T-helper 2 cell treated with Interferon-gamma antibody and Interleukin-4, amounts not matched to agents 5 μg/mL and 100 μg/mL, for 36 hours (primary cell): ENCODE measurements at regions not wholly inside any gene's neighbourhood (a gene's known extent, or its start where the extent isn't known, plus 50 kb on each side); places are given as distances from the start of the nearest gene placed in this dataset.

Experiments used
- DNase-seq: peaks from one replicate; pipeline ENCODE4 v3.0.0; 2021; ENCODE audit warnings: low spot score
- H3K27ac Mint-ChIP-seq: one replicate; pipeline ENCODE4 v1.8.0; 2021; ENCODE audit warnings: mild to moderate bottlenecking, mixed read lengths
- H3K27me3 Mint-ChIP-seq: one replicate; pipeline ENCODE4 v1.8.0; 2021; ENCODE audit warnings: low read depth, mixed read lengths
- H3K36me3 Mint-ChIP-seq: one replicate; pipeline ENCODE4 v1.8.0; 2021; ENCODE audit warnings: low read depth, mixed read lengths
- H3K4me1 Mint-ChIP-seq: one replicate; pipeline ENCODE4 v1.8.0; 2021; ENCODE audit warnings: low read depth, mixed read lengths
- H3K4me3 Mint-ChIP-seq: one replicate; pipeline ENCODE4 v1.8.0; 2022; ENCODE audit warnings: mild to moderate bottlenecking, moderate library complexity, mixed read lengths
- H3K9me3 Mint-ChIP-seq: one replicate; pipeline ENCODE4 v1.8.0; 2021; ENCODE audit warnings: mixed read lengths

DNA sequence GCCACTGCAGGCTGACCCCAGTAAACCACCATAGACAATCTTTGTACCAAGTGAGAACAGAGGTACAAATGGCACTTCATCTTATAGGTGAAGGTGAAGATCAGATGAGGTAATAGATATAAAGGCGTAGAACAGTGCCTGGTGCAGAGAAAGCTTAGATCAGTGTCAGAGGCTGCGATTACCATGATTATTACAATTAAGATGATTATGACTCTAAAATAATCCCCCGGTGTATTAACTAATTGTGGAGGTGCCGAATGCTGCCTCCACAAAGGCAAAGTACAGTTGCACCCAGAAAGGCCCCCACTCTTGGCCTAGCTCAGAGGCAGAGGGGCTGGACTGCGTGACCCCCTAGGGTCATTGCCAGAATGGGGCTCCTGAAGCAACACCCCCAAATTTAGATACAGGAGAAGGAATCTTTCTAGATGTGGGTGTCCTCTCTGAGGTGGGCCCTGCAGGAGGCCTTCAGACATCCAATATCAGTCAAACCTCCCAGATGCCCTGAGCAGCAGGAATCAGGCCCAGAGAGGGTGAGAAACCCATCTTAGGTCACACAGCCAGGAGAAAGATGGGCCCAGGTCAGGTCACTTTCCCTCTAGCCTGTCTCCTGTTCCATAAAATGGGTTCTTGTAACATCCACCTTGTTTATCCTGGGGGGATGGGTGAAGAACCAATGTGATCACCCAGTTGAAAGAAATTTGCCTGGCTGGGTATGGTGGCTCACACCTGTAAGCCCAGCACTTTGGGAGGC, 139.8 kb downstream of the PHETA1 start:
- no peak for DNase-seq
- H3K4me1 Mint-ChIP-seq = peaks cover 1% of the 10 kb centered on the region
- no peak overlapping the region for H3K4me3 Mint-ChIP-seq
- H3K27me3 Mint-ChIP-seq = no peaks in the 10 kb centered on the region
- H3K9me3 Mint-ChIP-seq = no peaks in the 10 kb centered on the region
- no peaks in the 10 kb centered on the region for H3K36me3 Mint-ChIP-seq
- H3K27ac Mint-ChIP-seq = no peak overlapping the region

DNA sequence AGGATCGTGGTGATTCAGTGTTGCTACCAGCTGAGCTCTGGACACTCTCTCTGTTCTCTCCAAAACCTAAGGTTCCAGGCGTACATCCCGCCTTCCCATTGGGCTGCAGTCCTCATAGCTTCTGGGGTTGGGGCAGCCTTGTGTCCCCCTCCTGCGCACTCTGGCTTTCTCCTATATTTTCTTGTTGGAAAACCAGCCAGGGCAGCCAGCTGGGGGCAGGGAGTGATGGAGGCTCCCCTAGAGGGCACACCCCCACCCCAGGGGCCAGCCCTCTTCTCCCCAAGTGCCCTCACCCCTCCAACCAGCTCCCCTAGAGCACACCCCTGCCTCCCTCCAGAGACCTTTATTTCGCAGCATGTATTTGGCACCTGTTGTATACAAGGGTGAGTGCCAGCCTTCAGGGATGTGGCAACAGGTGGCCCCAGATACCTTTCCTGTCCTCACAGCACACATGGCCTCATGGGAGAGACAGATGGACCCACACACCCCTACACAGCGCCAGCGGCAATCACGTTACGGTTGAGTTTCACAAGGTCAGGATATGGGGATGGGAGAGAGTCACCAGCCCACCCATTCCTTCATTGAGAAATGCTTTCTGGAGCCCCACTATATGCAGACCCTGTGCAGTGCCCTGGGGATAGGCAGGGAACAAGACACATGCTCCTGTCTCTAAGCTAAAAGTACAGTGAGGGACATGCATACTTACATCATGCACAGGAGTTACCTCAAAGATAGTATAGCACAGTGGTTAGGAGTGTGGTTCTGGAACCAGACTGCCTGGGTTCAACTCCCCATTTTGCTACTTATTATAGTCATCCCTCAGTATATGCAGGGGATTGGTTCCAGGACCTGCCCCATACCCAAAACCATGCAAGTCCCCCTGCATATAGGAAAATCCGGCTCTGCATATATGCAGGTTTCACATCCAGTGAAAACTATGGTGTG, 141.1 kb downstream of the PHETA1 start:
- no peak overlapping the region for H3K27ac Mint-ChIP-seq
- H3K4me3 Mint-ChIP-seq = no peak overlapping the region
- H3K27me3 Mint-ChIP-seq = no peaks in the 10 kb centered on the region
- H3K4me1 Mint-ChIP-seq = peaks cover 1% of the 10 kb centered on the region
- no peaks in the 10 kb centered on the region for H3K36me3 Mint-ChIP-seq
- no peak for DNase-seq
- no peaks in the 10 kb centered on the region for H3K9me3 Mint-ChIP-seq

DNA sequence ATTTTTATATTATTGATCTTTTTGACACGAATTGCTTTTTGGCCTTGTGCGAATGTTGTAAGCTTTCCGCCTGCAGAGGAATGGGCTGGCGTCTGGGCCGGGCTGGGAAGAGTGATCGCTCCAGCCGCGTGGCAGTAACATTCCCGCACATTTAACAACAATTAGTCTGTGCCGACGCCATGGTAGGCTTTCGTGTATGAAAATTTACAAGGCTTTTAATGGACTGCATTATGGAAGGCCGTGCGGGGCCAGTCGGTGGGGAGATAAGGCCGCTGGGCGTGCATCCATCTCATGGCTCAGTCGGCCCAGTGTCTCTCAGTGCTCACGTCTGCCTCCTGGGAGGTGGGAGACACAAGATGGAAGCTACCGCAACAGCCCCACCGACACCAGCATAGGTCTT, 142.2 kb downstream of the PHETA1 start:
- no peak for DNase-seq
- H3K27me3 Mint-ChIP-seq = no peaks in the 10 kb centered on the region
- H3K4me1 Mint-ChIP-seq = peaks cover 1% of the 10 kb centered on the region
- H3K4me3 Mint-ChIP-seq = no peak overlapping the region
- H3K27ac Mint-ChIP-seq = no peak overlapping the region
- no peaks in the 10 kb centered on the region for H3K36me3 Mint-ChIP-seq
- no peaks in the 10 kb centered on the region for H3K9me3 Mint-ChIP-seq

DNA sequence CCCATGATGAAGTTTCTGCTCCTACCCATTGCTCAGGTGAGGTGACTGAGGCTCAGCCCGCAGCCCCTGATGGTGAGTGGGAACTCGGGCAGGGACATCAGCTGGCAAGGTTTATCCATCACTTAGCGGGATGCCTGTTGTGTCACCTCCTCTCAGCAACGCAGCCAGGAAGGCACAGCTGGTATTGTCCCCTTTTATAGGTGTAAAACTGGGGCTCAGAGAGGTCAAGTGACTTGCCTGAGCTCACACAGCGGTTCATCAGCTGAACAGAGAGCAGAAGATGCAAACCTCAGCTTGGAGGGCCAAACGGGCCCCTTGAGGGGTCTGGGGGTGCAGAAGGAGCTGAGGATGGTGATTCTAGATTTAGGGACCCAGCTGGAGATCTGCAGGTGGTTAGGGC, 143.6 kb downstream of the PHETA1 start:
- no peak for DNase-seq
- Mint-ChIP-seq H3K27me3 (no peaks in the 10 kb centered on the region), H3K36me3 (no peaks in the 10 kb centered on the region), H3K4me1 (peaks cover 1% of the 10 kb centered on the region), H3K9me3 (no peaks in the 10 kb centered on the region), H3K27ac (no peak overlapping the region), H3K4me3 (no peak overlapping the region)

DNA sequence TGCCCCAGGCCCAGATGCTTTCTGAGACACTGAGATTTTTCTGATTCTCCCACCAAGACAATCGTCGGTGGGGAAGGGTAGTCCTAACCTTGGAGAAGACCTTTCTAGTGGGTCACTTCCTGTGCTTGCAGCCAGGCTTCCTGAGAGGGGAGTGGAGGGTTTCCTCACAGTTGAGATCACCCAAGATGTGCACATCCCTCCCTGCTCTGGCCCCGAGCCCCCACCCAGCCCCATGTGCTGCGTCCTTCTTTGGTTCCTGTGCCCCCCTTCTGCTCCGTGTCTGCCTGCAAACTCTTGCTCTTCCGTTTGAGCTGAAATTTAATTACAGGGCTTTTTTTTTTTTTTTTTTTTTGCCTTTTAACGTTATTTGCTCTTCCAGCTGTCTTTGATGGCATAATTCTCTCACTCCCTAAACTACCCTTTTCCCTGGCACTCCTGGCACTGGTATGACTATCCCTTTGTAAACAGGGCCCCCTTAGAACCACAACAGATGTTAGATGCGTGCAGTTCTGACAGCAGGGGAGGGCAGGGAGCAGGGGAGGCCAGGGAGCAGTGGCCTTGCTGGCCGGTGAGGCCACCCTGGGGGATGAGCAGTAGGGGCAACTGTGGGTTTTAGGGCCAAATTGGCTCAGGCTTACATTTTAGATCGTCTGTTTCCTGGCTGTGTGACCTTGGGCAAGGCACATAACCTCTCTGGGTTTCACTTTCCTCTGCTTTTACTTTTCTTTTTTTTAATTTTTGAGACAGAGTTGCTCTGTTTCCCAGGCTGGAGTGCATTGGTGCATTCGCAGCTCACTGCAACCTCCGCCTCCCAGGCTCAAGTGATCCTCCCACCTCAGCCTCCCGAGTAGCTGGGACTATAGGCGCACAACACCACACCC, 144.5 kb downstream of the PHETA1 start:
- no peaks in the 10 kb centered on the region for H3K27me3 Mint-ChIP-seq
- no peak overlapping the region for H3K27ac Mint-ChIP-seq
- no peaks in the 10 kb centered on the region for H3K9me3 Mint-ChIP-seq
- H3K4me3 Mint-ChIP-seq = no peak overlapping the region
- peaks cover 1% of the 10 kb centered on the region for H3K4me1 Mint-ChIP-seq
- H3K36me3 Mint-ChIP-seq = no peaks in the 10 kb centered on the region
- no peak for DNase-seq

DNA sequence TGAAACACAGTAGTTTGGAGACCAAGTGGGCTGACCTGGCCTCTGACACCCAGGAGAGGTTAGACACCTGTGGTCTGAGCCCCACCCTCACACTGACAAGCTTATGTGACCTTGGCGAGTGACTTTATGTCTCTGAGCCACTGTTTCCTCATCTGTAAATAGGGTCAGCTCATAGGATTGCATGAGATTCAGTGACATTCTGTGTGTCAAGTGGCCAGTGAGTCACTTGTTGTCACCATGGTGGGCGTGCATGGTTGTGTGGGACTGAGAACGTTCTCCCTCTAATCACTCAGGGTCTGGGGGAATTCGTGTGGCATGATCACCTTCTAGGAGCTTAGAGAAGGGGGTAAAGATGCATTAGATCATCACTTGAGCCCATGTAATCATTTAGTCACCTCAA, 146.4 kb downstream of the PHETA1 start:
- no peak overlapping the region for H3K4me3 Mint-ChIP-seq
- H3K4me1 Mint-ChIP-seq = peaks cover 1% of the 10 kb centered on the region
- no peaks in the 10 kb centered on the region for H3K36me3 Mint-ChIP-seq
- no peak overlapping the region for H3K27ac Mint-ChIP-seq
- DNase-seq = no peak
- H3K9me3 Mint-ChIP-seq = no peaks in the 10 kb centered on the region
- H3K27me3 Mint-ChIP-seq = no peaks in the 10 kb centered on the region

DNA sequence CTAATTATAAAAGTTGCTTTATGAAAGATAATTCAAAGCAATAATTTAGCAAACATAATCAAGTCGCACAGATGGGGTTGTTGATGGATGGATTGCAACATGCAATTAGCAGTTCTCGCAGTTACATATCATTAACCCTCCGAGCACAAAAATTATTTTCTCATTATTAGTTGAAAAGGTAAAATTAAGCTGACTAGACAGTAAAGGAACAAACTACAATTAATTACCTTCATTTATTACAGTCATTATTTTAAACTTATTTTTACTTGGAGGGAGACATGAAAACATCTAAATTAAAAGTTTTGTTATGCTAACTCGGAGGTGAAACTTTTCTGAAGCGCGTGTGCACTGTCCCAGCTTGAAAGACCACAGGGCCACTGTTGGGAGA, 146.9 kb downstream of the PHETA1 start:
- no peak for DNase-seq
- no peaks in the 10 kb centered on the region for H3K27me3 Mint-ChIP-seq
- H3K9me3 Mint-ChIP-seq = no peaks in the 10 kb centered on the region
- H3K27ac Mint-ChIP-seq = no peak overlapping the region
- H3K4me3 Mint-ChIP-seq = no peak overlapping the region
- H3K4me1 Mint-ChIP-seq = peaks cover 1% of the 10 kb centered on the region
- no peaks in the 10 kb centered on the region for H3K36me3 Mint-ChIP-seq

DNA sequence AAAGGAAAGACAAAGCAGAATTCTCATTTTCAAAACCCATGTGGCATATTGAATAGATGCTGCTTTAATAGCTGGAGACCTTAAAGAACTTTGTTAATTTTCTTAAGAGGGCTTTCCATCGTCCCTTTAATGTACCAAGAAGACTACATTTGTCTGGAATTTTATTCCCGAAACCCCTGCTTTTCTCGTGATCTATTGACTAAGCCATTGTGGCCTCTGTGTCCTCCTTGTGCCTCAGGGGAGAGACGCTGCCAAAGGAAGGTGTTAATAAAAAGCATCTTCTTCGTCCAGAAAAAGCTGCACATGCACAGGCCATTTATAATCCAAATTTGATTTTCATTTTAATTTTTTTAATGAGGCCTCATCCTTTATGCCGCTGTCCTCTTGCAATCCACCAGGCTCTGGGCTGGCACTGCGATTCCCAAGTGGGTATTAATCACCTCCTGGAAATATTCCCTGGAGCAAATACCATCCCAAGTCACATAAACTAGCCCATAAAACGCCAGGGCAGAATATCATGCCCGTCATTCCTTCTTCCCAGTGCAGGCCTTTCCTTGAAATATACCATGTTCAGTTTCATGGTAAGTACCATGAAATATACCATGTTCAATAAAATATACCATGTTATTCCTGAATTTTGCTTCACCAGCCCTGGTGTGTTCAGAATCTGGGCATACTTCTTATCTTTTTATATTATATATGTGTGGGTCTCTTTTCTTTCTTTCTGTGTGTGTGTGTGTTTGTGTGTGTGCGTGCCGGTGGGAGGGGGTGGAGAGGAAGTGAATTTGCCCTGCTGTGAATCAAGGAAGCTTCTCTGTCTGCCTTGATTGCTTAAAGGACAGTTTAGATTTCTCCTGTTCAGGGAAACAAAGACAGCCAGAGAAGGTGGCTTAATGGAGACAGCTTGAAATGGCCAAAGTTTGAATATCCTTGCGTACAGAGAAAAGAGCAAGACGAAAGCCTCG, 147.6 kb downstream of the PHETA1 start:
- DNase-seq = no peak
- no peaks in the 10 kb centered on the region for H3K9me3 Mint-ChIP-seq
- H3K4me3 Mint-ChIP-seq = no peak overlapping the region
- H3K27me3 Mint-ChIP-seq = no peaks in the 10 kb centered on the region
- H3K36me3 Mint-ChIP-seq = no peaks in the 10 kb centered on the region
- no peak overlapping the region for H3K27ac Mint-ChIP-seq
- peaks cover 1% of the 10 kb centered on the region for H3K4me1 Mint-ChIP-seq

DNA sequence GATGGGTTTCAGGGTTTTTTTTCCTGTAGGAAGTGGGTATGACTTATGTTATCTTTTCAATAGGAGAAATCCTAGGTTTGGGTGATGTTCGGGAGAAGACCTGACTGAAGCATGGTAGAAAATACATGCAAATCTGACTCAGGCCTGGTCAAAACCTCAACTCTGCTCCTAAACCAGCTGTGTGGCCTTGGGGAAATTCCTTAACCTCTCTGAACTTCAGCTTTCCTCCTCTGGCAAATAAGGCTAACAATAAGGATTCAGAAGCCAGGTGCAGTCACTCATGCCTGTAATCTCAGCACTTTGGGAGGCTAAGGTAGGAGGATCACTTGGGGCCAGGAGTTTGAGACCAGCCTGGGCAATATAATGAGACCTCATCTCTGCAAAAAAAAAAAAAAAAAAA, 148.5 kb downstream of the PHETA1 start:
- Mint-ChIP-seq H3K4me3 (no peak overlapping the region), H3K9me3 (no peaks in the 10 kb centered on the region), H3K4me1 (peaks cover 1% of the 10 kb centered on the region), H3K27me3 (no peaks in the 10 kb centered on the region), H3K36me3 (no peaks in the 10 kb centered on the region), H3K27ac (no peak overlapping the region)
- no peak for DNase-seq

DNA sequence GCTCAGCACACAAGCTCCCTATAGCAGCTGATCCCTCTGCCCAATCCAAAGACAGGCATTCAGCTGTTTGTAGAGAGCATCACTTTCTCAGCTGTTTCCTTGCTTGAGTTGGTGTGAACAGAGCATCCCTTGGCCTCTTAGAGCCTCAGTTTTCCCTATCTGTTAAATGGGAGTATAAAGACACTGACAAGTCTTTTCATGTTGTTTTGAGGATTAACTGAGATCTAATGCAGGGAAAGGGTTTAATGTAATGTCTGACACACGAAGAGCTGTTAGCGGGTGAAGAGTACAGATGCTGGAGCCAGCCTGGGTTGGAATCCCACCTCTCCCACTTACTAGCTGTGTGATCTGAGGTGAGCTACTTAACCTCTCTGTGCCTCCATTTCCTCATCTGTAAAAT, 149.5 kb downstream of the PHETA1 start:
- no peaks in the 10 kb centered on the region for H3K9me3 Mint-ChIP-seq
- H3K4me1 Mint-ChIP-seq = peaks cover 1% of the 10 kb centered on the region
- H3K36me3 Mint-ChIP-seq = no peaks in the 10 kb centered on the region

DNA sequence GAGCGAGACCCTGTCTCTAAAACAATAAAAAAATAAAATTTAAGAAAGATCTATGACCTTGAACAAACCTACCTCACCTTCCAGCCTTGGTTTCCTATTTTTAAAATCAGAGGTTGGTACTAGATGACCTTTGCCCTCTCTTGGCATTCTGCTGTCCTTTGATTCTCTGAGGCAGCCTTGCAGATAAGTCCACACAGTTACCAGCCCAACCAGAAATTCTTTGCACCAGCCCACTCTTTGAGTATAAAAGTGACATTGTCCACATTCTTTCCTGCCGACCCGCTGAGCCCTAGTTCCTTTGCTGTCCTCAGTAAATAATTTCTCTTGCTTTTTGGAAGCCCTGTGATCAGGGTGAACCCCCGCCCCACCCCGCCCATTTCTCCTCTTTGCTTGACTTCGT, 150.4 kb downstream of the PHETA1 start:
- no peak overlapping the region for H3K4me3 Mint-ChIP-seq
- H3K9me3 Mint-ChIP-seq = no peaks in the 10 kb centered on the region
- H3K27ac Mint-ChIP-seq = no peak overlapping the region
- H3K27me3 Mint-ChIP-seq = no peaks in the 10 kb centered on the region
- H3K36me3 Mint-ChIP-seq = no peaks in the 10 kb centered on the region
- no peaks in the 10 kb centered on the region for H3K4me1 Mint-ChIP-seq
- no peak for DNase-seq

More for the DNA sequence above, 149.5 kb downstream of the PHETA1 start:
- no peak for DNase-seq
- Mint-ChIP-seq H3K4me3 (no peak overlapping the region), H3K27me3 (no peaks in the 10 kb centered on the region), H3K27ac (no peak overlapping the region)

DNA sequence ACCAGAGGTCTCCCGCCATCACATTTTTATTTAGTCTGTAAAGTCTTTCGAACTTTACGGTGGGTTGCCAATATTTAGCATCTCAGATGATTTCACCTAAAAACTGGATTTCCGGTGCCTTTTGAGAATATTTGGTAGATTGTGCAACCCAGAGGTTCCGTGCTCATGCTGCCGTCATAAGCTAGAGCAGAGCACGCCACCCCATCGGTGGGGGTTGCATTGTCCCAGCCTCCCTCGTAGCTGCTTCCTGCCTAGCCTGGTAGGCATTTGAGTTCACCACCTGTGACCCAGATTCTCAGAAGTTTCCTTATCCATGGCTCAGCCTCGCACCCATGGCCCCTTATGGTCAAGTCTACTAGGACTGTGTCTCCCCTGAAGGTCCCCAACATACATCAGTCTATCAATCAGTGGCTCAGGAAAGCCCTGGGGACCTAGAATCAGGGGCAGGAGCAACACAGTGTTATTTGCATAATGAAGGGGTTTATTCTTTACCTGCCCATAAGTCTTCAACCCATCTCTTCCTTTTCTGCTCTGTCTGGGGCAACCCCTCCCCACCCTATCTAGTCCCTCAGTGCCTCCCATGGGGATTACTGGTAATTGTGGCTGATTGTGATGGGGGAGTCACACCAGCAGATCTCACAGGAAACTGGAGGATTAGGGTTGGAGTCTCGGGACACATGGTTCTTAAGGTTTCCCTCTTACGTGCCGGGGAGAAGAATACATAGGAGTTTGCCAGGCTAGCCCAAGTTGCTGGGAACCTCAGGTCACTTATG, 152.3 kb downstream of the PHETA1 start:
- H3K27me3 Mint-ChIP-seq = no peaks in the 10 kb centered on the region
- H3K9me3 Mint-ChIP-seq = no peaks in the 10 kb centered on the region

More for the DNA sequence above, 152.3 kb downstream of the PHETA1 start:
- no peaks in the 10 kb centered on the region for H3K36me3 Mint-ChIP-seq
- H3K4me3 Mint-ChIP-seq = no peak overlapping the region
- no peak for DNase-seq
- H3K4me1 Mint-ChIP-seq = no peaks in the 10 kb centered on the region
- no peak overlapping the region for H3K27ac Mint-ChIP-seq
